Upper lobe of left lung (tissue), 6 donors: ENCODE measurements at regions not wholly inside any gene's neighbourhood (a gene's known extent, or its start where the extent isn't known, plus 50 kb on each side); places are given as distances from the start of the nearest gene placed in this dataset.

Source experiments
- ATAC-seq, 2 donors: fragments of 200-7000 bp; cut with Tn5 transposase; one replicate each; pipeline ENCODE4 v1.9.1; 2022; ENCODE audit warnings: mild to moderate bottlenecking in 2 of 2, moderate library complexity in 2 of 2; ENCODE audit not compliant: low FRiP score in 2 of 2
- DNase-seq, 2 donors: peaks; one replicate each; pipeline ENCODE4 v3.0.0-alpha.2; 2019 to 2020
- H3K27ac ChIP-seq, 4 donors: fragments of 200-600 bp; sonication (generic); one replicate each; pipeline ENCODE4 v1.5.1; 2016 to 2019
- H3K27me3 ChIP-seq, 4 donors: fragments of 200-600 bp; sonication (generic); one replicate each; pipeline ENCODE4 v1.5.1; 2017 to 2019
- H3K36me3 ChIP-seq, 4 donors: fragments of 200-600 bp; sonication (generic); one replicate each; pipeline ENCODE4 v1.5.1; 2016 to 2019
- H3K4me1 ChIP-seq, 4 donors: fragments of 200-600 bp; sonication (generic); one replicate each; pipeline ENCODE4 v1.5.1; 2018 to 2019
- H3K4me3 ChIP-seq, 4 donors: fragments of 200-600 bp; sonication (generic); one replicate each; pipeline ENCODE4 v1.5.1; 2017 to 2019; ENCODE audit warnings: mild to moderate bottlenecking in 2 of 4, moderate library complexity in 1 of 4
- H3K9me3 ChIP-seq, 4 donors: fragments of 200-600 bp; sonication (generic); one replicate each; pipeline ENCODE4 v1.5.1; 2018 to 2019
- CTCF ChIP-seq, 6 experiments: fragments of 450-650 bp in 4 of 6; fragments of 200-600 bp in 2 of 6; sonication (generic) in 2 of 6; IDR thresholded peaks; one replicate each; pipeline ENCODE4 v1.5.1; 2016 to 2019; ENCODE audit warnings: antibody characterized with exemption in 6 of 6
- EP300 ChIP-seq, 4 donors: sonication (generic); formaldehyde crosslinking; IDR thresholded peaks; one replicate each; pipeline ENCODE4 v1.5.1; 2017; ENCODE audit warnings: antibody characterized with exemption in 4 of 4, control low read depth in 2 of 4
- POLR2A ChIP-seq, 4 donors: fragments of 450-650 bp; IDR thresholded peaks; one replicate each; pipeline ENCODE4 v1.5.1; 2016 to 2017; ENCODE audit warnings: antibody characterized with exemption in 4 of 4, mild to moderate bottlenecking in 2 of 4
- POLR2AphosphoS5 ChIP-seq, 2 donors: sonication (generic); formaldehyde crosslinking; IDR thresholded peaks; one replicate each; pipeline ENCODE4 v1.5.1; 2017; ENCODE audit warnings: antibody characterized with exemption in 2 of 2
- WGBS, 2 donors: methylation state at CpG; one replicate each; pipeline ENCODE4 v1.1.5; 2017 to 2018; 5-methylcytosine and 5-hydroxymethylcytosine counted together
- donor health status: DM: no; HTN: no; CAD: no; lungs with moderate emphysema.
- donor health status: DM: no; HTN: yes; CAD: no; lungs with severe emphysema.

DNA sequence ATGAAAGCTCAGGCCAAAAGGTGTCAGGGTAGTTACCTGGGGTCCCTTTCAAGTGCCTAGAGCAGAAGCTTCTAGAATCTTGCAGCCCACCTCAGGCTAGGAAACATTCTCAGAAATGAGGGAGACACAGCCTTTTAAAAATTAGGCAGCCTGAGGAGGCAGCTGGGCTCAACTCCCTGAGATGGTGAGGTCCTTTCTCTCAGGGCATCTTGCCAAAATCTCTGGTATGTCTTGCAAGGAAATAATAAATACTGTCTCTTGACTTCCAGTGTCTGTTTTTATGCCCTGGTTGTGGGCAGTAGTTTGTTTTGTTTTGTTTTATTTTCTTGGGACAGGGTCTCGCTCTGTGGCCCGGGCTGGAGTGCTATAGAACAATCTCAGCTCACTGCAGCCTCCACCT is 100.9 kb upstream of the APC start:
- peaks cover 0 to 3% (median 0%) of the 10 kb centered on the region in 4 donors for H3K9me3 ChIP-seq
- WGBS, 2 donors = 77 to 83% methylated on average over 2 of the region's 2 CpGs
- no peaks in the 10 kb centered on the region for H3K4me1 ChIP-seq
- H3K27me3 ChIP-seq = no peaks in the 10 kb centered on the region
- DNase-seq (no peak), ATAC-seq (no peak)
- H3K36me3 ChIP-seq = no peaks in the 10 kb centered on the region
- H3K4me3 ChIP-seq = no peak overlapping the region
- TF ChIP-seq CTCF (IDR thresholded peaks at IDR 0.05) (no peak), POLR2AphosphoS5 (IDR thresholded peaks at IDR 0.05) (no peak), EP300 (IDR thresholded peaks at IDR 0.05) (no peak), POLR2A (IDR thresholded peaks at IDR 0.05) (no peak)
- H3K27ac ChIP-seq = no peak overlapping the region

GRCh38 chr5:112637343-112637742 is 100.3 kb upstream of the APC start:
- H3K9me3 ChIP-seq = no peaks in the 10 kb centered on the region
- no peaks in the 10 kb centered on the region for H3K36me3 ChIP-seq
- no peak for TF ChIP-seq POLR2A (IDR thresholded peaks at IDR 0.05)
- TF ChIP-seq CTCF (IDR thresholded peaks at IDR 0.05) = no peak
- TF ChIP-seq POLR2AphosphoS5 (IDR thresholded peaks at IDR 0.05) = no peak
- TF ChIP-seq EP300 (IDR thresholded peaks at IDR 0.05) = no peak
- peak in 1 of 2 donors; percentile 58 for ATAC-seq
- no peak overlapping the region for H3K27ac ChIP-seq
- H3K27me3 ChIP-seq = no peaks in the 10 kb centered on the region
- H3K4me1 ChIP-seq = no peaks in the 10 kb centered on the region
- no peak for DNase-seq
- no peak overlapping the region for H3K4me3 ChIP-seq

- no peak overlapping the region for H3K27ac ChIP-seq
- TF ChIP-seq POLR2A (IDR thresholded peaks at IDR 0.05) (no peak), CTCF (IDR thresholded peaks at IDR 0.05) (no peak)
- H3K4me1 ChIP-seq = peaks cover 0 to 4% (median 0%) of the 10 kb centered on the region in 4 donors
- no peaks in the 10 kb centered on the region for H3K9me3 ChIP-seq
- DNase-seq = no peak
- no peaks in the 10 kb centered on the region for H3K36me3 ChIP-seq
- WGBS, 2 donors = 69 to 91% methylated on average over 1 of the region's 1 CpG
- H3K4me3 ChIP-seq = no peak overlapping the region
- no peak for ATAC-seq
- H3K27me3 ChIP-seq = no peaks in the 10 kb centered on the region
Observed at GRCh38 chr5:112640546-112640945, 97.1 kb upstream of the APC start.

DNA sequence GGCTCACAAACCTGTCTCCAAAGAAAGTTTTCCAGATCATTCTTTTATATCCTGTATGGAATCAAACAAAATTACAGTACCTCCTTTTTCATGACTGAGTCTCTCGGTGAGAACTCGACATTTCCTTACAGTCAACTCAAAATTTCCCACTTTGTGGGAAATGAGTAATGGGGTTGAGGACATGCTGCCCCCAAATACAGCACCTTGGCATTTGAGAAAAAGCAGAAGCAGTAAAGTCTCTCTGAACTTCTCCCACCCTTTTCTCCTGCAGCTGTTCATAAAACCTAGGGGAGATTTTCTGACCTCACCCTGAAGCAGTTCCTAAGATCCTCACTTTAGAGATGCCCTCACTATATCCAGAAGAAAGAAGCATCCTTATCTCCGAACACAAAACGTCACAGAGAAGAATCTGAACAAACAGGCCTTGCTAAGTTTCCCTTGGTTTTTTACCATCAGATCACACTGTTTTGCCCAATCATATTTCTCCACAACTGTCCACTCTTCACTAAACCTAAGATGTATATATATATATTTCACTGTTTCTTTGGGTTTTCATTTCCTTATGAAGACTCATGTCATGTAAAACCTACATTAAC is 96.1 kb upstream of the APC start:
- H3K27ac ChIP-seq = no peak overlapping the region
- TF ChIP-seq POLR2AphosphoS5 (IDR thresholded peaks at IDR 0.05) = no peak
- TF ChIP-seq EP300 (IDR thresholded peaks at IDR 0.05) = no peak
- TF ChIP-seq POLR2A (IDR thresholded peaks at IDR 0.05) = no peak
- no peak for TF ChIP-seq CTCF (IDR thresholded peaks at IDR 0.05)
- H3K9me3 ChIP-seq = no peaks in the 10 kb centered on the region
- no peaks in the 10 kb centered on the region for H3K36me3 ChIP-seq
- WGBS, 2 donors = 81 to 92% methylated on average over 4 of the region's 4 CpGs
- DNase-seq (no peak), ATAC-seq (no peak)
- no peaks in the 10 kb centered on the region for H3K27me3 ChIP-seq
- H3K4me3 ChIP-seq = no peak overlapping the region
- peaks cover 0 to 4% (median 0%) of the 10 kb centered on the region in 4 donors for H3K4me1 ChIP-seq

GRCh38 chr5:112642885-112643284 is 94.8 kb upstream of the APC start:
- TF ChIP-seq POLR2AphosphoS5 (IDR thresholded peaks at IDR 0.05) (no peak), EP300 (IDR thresholded peaks at IDR 0.05) (no peak), POLR2A (IDR thresholded peaks at IDR 0.05) (no peak), CTCF (IDR thresholded peaks at IDR 0.05) (no peak)
- Histone ChIP-seq H3K36me3 (no peaks in the 10 kb centered on the region), H3K4me1 (peaks cover 0 to 4% (median 0%) of the 10 kb centered on the region in 4 donors), H3K4me3 (no peak overlapping the region), H3K27me3 (no peaks in the 10 kb centered on the region), H3K27ac (no peak overlapping the region), H3K9me3 (no peaks in the 10 kb centered on the region)
- ATAC-seq (no peak), DNase-seq (no peak)
